ENCODE measurements at regions not wholly inside any gene's neighbourhood (a gene's known extent, or its start where the extent isn't known, plus 50 kb on each side); places are given as distances from the start of the nearest gene placed in this dataset.
A peak's percentile ranks its signal among the peaks of the same experiment; 100 is the strongest.

DNA sequence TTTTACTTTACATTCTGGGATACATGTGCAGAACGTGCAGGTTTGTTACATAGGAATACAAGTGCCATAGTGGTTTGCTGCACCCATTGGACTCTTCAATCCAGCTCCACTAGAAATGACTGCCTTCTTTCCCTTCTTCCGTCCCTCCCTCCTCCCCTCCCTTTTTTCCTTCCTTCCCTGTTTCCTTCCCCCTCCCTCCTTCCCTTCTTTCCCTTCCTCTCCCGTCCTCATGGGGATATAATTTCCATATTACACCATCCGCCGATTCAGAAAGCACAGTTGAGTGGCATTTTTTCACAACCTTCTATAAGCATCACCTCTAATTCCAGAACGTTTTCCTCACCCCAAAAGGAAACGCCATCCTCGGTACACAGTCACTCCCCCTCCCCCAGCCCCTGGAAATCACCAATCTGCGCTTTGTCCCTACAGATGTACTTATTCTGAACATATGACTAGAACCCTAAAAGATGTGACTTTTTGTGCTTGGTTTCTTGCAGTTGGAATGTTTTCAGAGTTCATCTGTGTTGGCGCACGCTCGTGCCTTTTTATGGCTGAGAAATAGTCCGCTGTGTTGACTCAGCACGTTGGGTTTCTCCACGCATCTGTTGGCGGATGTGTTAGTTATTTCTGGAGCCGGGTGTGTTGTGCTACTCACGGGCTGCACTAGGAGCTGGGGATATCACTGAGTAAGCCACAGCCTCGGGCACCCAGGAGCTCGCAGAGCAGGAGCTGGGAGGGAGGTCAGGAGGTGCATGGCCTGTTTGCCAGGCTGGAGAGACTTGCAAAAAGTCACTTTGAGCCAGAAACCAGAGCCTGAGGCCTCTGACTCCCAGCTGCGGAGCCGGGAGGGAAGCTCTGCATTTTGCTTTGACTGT lies 336.4 kb downstream of the SEC14L1 start (continued):
- no peak for TF ChIP-seq ZNF146 (tag by site-specific recombination; IDR thresholded peaks at IDR 0.05)
- no peak for TF ChIP-seq ZNF16 (tag by site-specific recombination; IDR thresholded peaks at IDR 0.05; ENCODE audit: low read depth)
- TF ChIP-seq FEZF1 (tag by site-specific recombination; IDR thresholded peaks at IDR 0.05): no peak

DNA sequence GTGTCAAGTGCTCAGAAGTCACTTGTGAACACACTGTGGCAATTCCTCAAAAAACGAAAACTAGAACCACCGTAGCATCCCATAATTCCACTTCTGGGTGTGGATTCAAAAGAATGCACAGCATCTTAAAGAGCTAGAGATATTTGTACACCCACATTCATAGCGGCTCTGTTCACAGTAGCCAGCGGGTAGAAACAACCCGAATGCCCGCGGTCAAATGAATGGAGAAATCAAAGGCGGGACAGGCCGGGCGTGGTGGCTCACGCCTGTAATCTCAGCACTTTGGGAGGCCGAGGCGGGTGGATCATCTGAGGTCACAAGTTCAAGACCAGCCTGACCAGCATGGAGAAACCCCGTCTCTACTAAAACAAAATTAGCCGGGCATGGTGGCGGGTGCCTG lies 337.5 kb downstream of the SEC14L1 start:
- Histone ChIP-seq H3K4me3 (ENCODE audit: low read depth, low read length) (no peak overlapping the region), H3K27ac (ENCODE audit: extremely low read depth, low read depth, low read length) (no peak overlapping the region), H3K9me3 (ENCODE audit: control insufficient read depth, insufficient read depth, low read depth, low read length) (no peaks in the 10 kb centered on the region), H3K36me3 (ENCODE audit: control insufficient read depth in 2 of 2, insufficient read depth in 1 of 2, low read length in 2 of 2) (peaks cover 0 to 18% of the 10 kb centered on the region in 2 experiments; a peak in 1 of 3 replicates), H3K4me1 (ENCODE audit: control insufficient read depth, insufficient read depth, low read length) (peaks cover 3% of the 10 kb centered on the region)
- CTCF ChIA-PET: interaction anchor here (1.3 kb wide), 1 partner anchor 146 kb away, joined by 4 read pairs; no protein-coding TSS in a partner anchor
- POLR2A ChIA-PET: no interaction called here
- TF ChIP-seq ZNF114 (tag by site-specific recombination; IDR thresholded peaks at IDR 0.05) (no peak), ZNF311 (tag by site-specific recombination; IDR thresholded peaks at IDR 0.05; ENCODE audit: borderline replicate concordance) (no peak), KLF1 (tag by site-specific recombination; IDR thresholded peaks at IDR 0.05) (0 out of 2 replicates have a peak, but pooled peaks have one; percentile 12), ZNF223 (tag by site-specific recombination; IDR thresholded peaks at IDR 0.05) (no peak), ZNF274 (IDR thresholded peaks at IDR 0.05; ENCODE audit: low read length) (no peak), ZNF274 (tag by site-specific recombination; IDR thresholded peaks at IDR 0.05; ENCODE audit: borderline replicate concordance) (no peak)
- TF ChIP-seq, protein P1, sequence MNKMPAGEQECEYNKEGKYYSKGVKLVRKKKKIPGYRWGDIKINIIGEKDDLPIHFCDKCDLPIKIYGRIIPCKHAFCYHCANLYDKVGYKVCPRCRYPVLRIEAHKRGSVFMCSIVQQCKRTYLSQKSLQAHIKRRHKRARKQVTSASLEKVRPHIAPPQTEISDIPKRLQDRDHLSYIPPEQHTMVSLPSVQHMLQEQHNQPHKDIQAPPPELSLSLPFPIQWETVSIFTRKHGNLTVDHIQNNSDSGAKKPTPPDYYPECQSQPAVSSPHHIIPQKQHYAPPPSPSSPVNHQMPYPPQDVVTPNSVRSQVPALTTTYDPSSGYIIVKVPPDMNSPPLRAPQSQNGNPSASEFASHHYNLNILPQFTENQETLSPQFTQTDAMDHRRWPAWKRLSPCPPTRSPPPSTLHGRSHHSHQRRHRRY (tag by site-specific recombination; IDR thresholded peaks at IDR 0.05): no peak

DNA sequence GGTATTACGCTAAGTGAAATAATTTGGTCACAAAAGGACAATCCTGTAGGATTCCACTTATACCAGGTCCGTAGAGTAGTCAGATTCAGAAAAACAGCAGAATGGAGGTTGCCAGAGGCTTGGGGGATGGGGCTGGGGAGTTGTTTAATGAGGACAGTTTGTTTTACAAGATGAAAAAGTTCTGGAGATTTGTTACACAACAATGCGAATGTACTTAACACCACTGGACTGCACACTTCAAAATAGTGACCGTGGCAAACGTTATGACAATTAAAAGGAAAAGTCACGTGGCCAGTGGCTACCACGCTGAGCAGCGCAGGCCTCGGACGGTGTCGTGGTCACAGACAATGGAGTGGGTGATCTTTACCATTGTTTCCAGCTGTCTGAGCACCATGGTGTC lies 338.1 kb downstream of the SEC14L1 start:
- TF ChIP-seq ZNF701 (tag by site-specific recombination; IDR thresholded peaks at IDR 0.05) (no peak), SALL2 (tag by site-specific recombination; IDR thresholded peaks at IDR 0.05; ENCODE audit: borderline replicate concordance) (no peak), ZSCAN16 (tag by site-specific recombination; IDR thresholded peaks at IDR 0.05) (no peak)
- ChIA-PET POLR2A (no interaction called here), CTCF (no interaction called here)
- Histone ChIP-seq H3K36me3 (ENCODE audit: control insufficient read depth in 2 of 2, insufficient read depth in 1 of 2, low read length in 2 of 2) (peaks cover 0 to 24% of the 10 kb centered on the region in 2 experiments; a peak in 1 of 3 replicates), H3K4me1 (ENCODE audit: control insufficient read depth, insufficient read depth, low read length) (peaks cover 2% of the 10 kb centered on the region; the same call in 1 of the 2 replicates), H3K27ac (ENCODE audit: extremely low read depth, low read depth, low read length) (no peak overlapping the region), H3K4me3 (ENCODE audit: low read depth, low read length) (no peak overlapping the region), H3K9me3 (ENCODE audit: control insufficient read depth, insufficient read depth, low read depth, low read length) (no peaks in the 10 kb centered on the region)

DNA sequence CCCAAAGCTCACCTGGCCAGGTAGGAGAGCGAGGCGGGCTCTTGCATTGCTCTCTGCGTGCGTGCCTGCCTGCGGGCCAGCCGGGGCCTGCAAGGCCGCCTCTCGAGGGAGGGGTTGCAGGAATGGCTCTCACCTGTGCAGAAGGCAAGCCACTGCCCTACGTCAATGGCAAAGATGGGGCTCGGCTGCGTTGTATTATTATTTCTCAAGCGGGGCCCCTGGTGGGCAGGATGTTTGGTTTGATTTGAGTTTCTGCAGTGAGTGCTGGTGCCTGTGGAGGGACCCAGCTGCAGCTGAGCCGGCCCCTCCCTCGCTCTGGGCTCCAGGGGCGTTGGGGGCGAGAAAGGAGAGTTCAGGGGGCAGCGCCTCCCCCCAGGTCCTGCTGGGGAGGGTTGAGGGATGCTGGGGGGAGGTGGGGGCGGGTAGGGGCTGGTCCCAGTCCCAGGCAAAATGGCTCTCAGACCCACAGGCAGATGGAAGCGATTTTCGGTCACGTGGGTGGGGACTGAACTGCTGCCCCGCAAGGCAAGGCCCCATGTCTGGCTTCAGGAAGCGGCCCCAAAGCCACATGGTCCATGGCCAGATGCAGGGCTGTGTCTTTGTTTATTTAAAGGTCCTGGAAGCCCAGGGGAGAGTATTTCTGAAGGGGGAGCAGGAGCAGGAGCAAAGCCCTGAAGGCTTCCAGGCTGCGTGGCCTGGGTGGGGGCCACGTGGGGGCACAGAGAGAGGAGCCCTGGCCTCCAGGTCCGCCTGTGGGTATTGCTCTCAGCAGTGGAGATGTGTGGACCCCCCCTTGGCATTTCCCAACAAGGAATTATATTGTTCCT lies 338.8 kb downstream of the SEC14L1 start:
- peaks cover 0 to 30% of the 10 kb centered on the region in 2 experiments; a peak in 1 of 3 replicates for H3K36me3 ChIP-seq (ENCODE audit: control insufficient read depth in 2 of 2, insufficient read depth in 1 of 2, low read length in 2 of 2)
- peaks cover 2% of the 10 kb centered on the region; the same call in 1 of the 2 replicates for H3K4me1 ChIP-seq (ENCODE audit: control insufficient read depth, insufficient read depth, low read length)
- ChIA-PET CTCF (no interaction called here), POLR2A (no interaction called here)
- no peak overlapping the region for H3K4me3 ChIP-seq (ENCODE audit: low read depth, low read length)
- TF ChIP-seq ZIC2 (tag by site-specific recombination; IDR thresholded peaks at IDR 0.05): peak; percentile 42; the same call in 1 of the 2 replicates
- TF ChIP-seq, protein P2, sequence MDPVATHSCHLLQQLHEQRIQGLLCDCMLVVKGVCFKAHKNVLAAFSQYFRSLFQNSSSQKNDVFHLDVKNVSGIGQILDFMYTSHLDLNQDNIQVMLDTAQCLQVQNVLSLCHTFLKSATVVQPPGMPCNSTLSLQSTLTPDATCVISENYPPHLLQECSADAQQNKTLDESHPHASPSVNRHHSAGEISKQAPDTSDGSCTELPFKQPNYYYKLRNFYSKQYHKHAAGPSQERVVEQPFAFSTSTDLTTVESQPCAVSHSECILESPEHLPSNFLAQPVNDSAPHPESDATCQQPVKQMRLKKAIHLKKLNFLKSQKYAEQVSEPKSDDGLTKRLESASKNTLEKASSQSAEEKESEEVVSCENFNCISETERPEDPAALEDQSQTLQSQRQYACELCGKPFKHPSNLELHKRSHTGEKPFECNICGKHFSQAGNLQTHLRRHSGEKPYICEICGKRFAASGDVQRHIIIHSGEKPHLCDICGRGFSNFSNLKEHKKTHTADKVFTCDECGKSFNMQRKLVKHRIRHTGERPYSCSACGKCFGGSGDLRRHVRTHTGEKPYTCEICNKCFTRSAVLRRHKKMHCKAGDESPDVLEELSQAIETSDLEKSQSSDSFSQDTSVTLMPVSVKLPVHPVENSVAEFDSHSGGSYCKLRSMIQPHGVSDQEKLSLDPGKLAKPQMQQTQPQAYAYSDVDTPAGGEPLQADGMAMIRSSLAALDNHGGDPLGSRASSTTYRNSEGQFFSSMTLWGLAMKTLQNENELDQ (tag by site-specific recombination; IDR thresholded peaks at IDR 0.05; ENCODE audit: low read depth): no peak
- no peak for TF ChIP-seq KLF1 (tag by site-specific recombination; IDR thresholded peaks at IDR 0.05)
- TF ChIP-seq ZEB2 (tag by site-specific recombination; IDR thresholded peaks at IDR 0.05): no peak
- TF ChIP-seq ZNF837 (tag by site-specific recombination; IDR thresholded peaks at IDR 0.05): no peak
- no peak for TF ChIP-seq ZNF292 (tag by site-specific recombination; IDR thresholded peaks at IDR 0.05; ENCODE audit: borderline replicate concordance, low read depth)
- TF ChIP-seq REPIN1 (tag by site-specific recombination; IDR thresholded peaks at IDR 0.05; ENCODE audit: low read depth): no peak
- TF ChIP-seq ZNF138 (tag by site-specific recombination; IDR thresholded peaks at IDR 0.05; ENCODE audit: borderline replicate concordance): no peak
- H3K9me3 ChIP-seq (ENCODE audit: control insufficient read depth, insufficient read depth, low read depth, low read length): no peaks in the 10 kb centered on the region
- H3K27ac ChIP-seq (ENCODE audit: extremely low read depth, low read depth, low read length): no peak overlapping the region
